HG03159 (cell line): ENCODE measurements at regions not wholly inside any gene's neighbourhood (a gene's known extent, or its start where the extent isn't known, plus 50 kb on each side); places are given as distances from the start of the nearest gene placed in this dataset.
"Not testable (repeated sequence)": the region's sequence is repeated elsewhere in the genome, so short reads cannot be mapped to it uniquely, and the experiment has no call there.

Experiments used
- ATAC-seq: cut with Tn5 transposase; IDR thresholded peaks from one replicate; pipeline ENCODE4 v1.9.1; 2021; ENCODE audit warnings: mild to moderate bottlenecking, moderate library complexity; ENCODE audit not compliant: unreplicated experiment

GRCh38 chr9:15372455-15372854 lies 50.2 kb upstream of the SNAPC3 start:
- no peak for ATAC-seq

GRCh38 chr9:15371448-15371845 lies 51.2 kb upstream of the SNAPC3 start:
- ATAC-seq = no peak

- no peak for ATAC-seq
These were observed 51.9 kb upstream of the SNAPC3 start for GRCh38 chr9:15370466-15371447.

GRCh38 chr9:15369871-15370270 lies 52.8 kb upstream of the SNAPC3 start:
- no peak for ATAC-seq

- no peak for ATAC-seq
These were observed 53.4 kb upstream of the SNAPC3 start for GRCh38 chr9:15369238-15369637.

- not testable (repeated sequence) for ATAC-seq
These were observed 57.6 kb upstream of the SNAPC3 start for GRCh38 chr9:15364975-15365553.

- ATAC-seq = no peak
These were observed 54.7 kb upstream of the TTC39B start for GRCh38 chr9:15361737-15362136.

- peak; percentile 96 for ATAC-seq
These were observed 50.1 kb upstream of the TTC39B start for GRCh38 chr9:15357050-15357653.
